NB4 (cell line): ENCODE measurements at regions not wholly inside any gene's neighbourhood (a gene's known extent, or its start where the extent isn't known, plus 50 kb on each side); places are given as distances from the start of the nearest gene placed in this dataset.

Experiments used
- MAX ChIP-seq: IDR thresholded peaks from 2 replicates; pipeline ENCODE4 v1.6.1; 2011; ENCODE audit warnings: low read depth, low read length
- POLR2A ChIP-seq: IDR thresholded peaks from 2 replicates; pipeline ENCODE4 v1.6.1; 2011; ENCODE audit warnings: mild to moderate bottlenecking; ENCODE audit not compliant: insufficient read length; ENCODE audit errors: extremely low read depth
- TF ChIP-seq, protein P1 (sequence below): IDR thresholded peaks from one replicate; pipeline ENCODE4 v1.5.1; 2012; ENCODE audit warnings: low read depth, low read length

GRCh38 chr14:34081101-34081575, 130.3 kb upstream of the EGLN3 start:
- TF ChIP-seq, protein P1, sequence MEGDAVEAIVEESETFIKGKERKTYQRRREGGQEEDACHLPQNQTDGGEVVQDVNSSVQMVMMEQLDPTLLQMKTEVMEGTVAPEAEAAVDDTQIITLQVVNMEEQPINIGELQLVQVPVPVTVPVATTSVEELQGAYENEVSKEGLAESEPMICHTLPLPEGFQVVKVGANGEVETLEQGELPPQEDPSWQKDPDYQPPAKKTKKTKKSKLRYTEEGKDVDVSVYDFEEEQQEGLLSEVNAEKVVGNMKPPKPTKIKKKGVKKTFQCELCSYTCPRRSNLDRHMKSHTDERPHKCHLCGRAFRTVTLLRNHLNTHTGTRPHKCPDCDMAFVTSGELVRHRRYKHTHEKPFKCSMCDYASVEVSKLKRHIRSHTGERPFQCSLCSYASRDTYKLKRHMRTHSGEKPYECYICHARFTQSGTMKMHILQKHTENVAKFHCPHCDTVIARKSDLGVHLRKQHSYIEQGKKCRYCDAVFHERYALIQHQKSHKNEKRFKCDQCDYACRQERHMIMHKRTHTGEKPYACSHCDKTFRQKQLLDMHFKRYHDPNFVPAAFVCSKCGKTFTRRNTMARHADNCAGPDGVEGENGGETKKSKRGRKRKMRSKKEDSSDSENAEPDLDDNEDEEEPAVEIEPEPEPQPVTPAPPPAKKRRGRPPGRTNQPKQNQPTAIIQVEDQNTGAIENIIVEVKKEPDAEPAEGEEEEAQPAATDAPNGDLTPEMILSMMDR: no peak
- TF ChIP-seq POLR2A (no peak), MAX (no peak)
